GM23338 (cell line): ENCODE measurements at regions not wholly inside any gene's neighbourhood (a gene's known extent, or its start where the extent isn't known, plus 50 kb on each side); places are given as distances from the start of the nearest gene placed in this dataset.

Experiments
- ATAC-seq: fragments of 200-7000 bp; cut with Tn5 transposase; 3 replicates; pipeline ENCODE4 v1.9.1; 2020
- DNase-seq: peaks from one replicate; pipeline ENCODE4 v3.0.0-alpha.2; 2015; ENCODE audit warnings: low spot score
- H2AFZ ChIP-seq: fragments of 200-600 bp; sonication (generic); 2 replicates; pipeline ENCODE4 v1.8.0; 2016; ENCODE audit warnings: antibody characterized with exemption, mild to moderate bottlenecking, moderate library complexity
- H3F3A ChIP-seq: fragments of 200-600 bp; sonication (generic); replicated peaks from 2 replicates; pipeline ENCODE4 v1.8.0; 2017; ENCODE audit warnings: antibody characterized with exemption, mixed run types, low read depth
- H3K27ac ChIP-seq: fragments of 200-600 bp; sonication (generic); 2 replicates; pipeline ENCODE4 v1.6.1; 2016; ENCODE audit warnings: low read depth
- H3K27me3 ChIP-seq: fragments of 200-600 bp; sonication (generic); 2 replicates; pipeline ENCODE4 v1.8.0; 2016; ENCODE audit warnings: mild to moderate bottlenecking, mixed run types, moderate library complexity; ENCODE audit not compliant: insufficient read depth
- H3K36me3 ChIP-seq: fragments of 200-600 bp; sonication (generic); 2 replicates; pipeline ENCODE4 v1.8.0; 2016; ENCODE audit warnings: mild to moderate bottlenecking; ENCODE audit not compliant: insufficient read depth
- H3K4me1 ChIP-seq: fragments of 200-600 bp; sonication (generic); 2 replicates; pipeline ENCODE4 v1.8.0; 2016; ENCODE audit warnings: mild to moderate bottlenecking, moderate library complexity; ENCODE audit not compliant: insufficient read depth
- H3K4me2 ChIP-seq: fragments of 200-600 bp; sonication (generic); 2 replicates; pipeline ENCODE4 v1.7.1; 2017; ENCODE audit warnings: mixed run types
- H3K4me3 ChIP-seq: fragments of 200-600 bp; sonication (generic); 2 replicates; pipeline ENCODE4 v1.6.1; 2016; ENCODE audit warnings: mixed run types
- H3K79me2 ChIP-seq: fragments of 200-600 bp; sonication (generic); replicated peaks from 2 replicates; pipeline ENCODE4 v1.8.0; 2017; ENCODE audit warnings: mild to moderate bottlenecking; ENCODE audit not compliant: insufficient read depth
- H3K9me2 ChIP-seq: fragments of 200-600 bp; sonication (generic); 2 replicates; pipeline ENCODE4 v1.8.0; 2017; ENCODE audit not compliant: insufficient read depth
- H4K20me1 ChIP-seq: fragments of 200-600 bp; sonication (generic); replicated peaks from 2 replicates; pipeline ENCODE4 v1.8.0; 2017; ENCODE audit warnings: mild to moderate bottlenecking; ENCODE audit not compliant: insufficient read depth
- H3K27ac Mint-ChIP-seq: 2 replicates; pipeline ENCODE4 v1.8.0; 2020; ENCODE audit warnings: inconsistent platforms, mild to moderate bottlenecking, moderate library complexity, mixed read lengths
- H3K27me3 Mint-ChIP-seq: 3 replicates; pipeline ENCODE4 v1.8.0; 2022; ENCODE audit warnings: low read depth, mild to moderate bottlenecking, moderate library complexity, mixed read lengths, inconsistent platforms; ENCODE audit not compliant: insufficient read depth, poor library complexity
- H3K36me3 Mint-ChIP-seq: 3 replicates; pipeline ENCODE4 v1.8.0; 2021; ENCODE audit warnings: low read depth, mild to moderate bottlenecking, inconsistent platforms, moderate library complexity, mixed read lengths
- H3K4me1 Mint-ChIP-seq: 3 replicates; pipeline ENCODE4 v1.8.0; 2020; ENCODE audit warnings: mild to moderate bottlenecking, inconsistent platforms, mixed read lengths
- H3K4me3 Mint-ChIP-seq: 3 replicates; pipeline ENCODE4 v1.8.0; 2021; ENCODE audit warnings: moderate library complexity, mild to moderate bottlenecking, inconsistent platforms, mixed read lengths
- H3K9me3 Mint-ChIP-seq: 3 replicates; pipeline ENCODE4 v1.8.0; 2020; ENCODE audit warnings: moderate library complexity, mild to moderate bottlenecking, inconsistent platforms, mixed read lengths
- CREB1 ChIP-seq: fragments of 250-450 bp; sonication (Bioruptor Pico); IDR thresholded peaks from 2 replicates; pipeline ENCODE4 v1.5.0; 2020; ENCODE audit warnings: low read depth, mild to moderate bottlenecking, moderate library complexity
- EZH2 ChIP-seq: fragments of 200-600 bp; sonication (generic); IDR thresholded peaks from one replicate; pipeline ENCODE4 v1.8.0; 2017; ENCODE audit warnings: antibody characterized with exemption, mild to moderate bottlenecking, low read depth; ENCODE audit not compliant: unreplicated experiment
- EZH2phosphoT487 ChIP-seq: fragments of 200-600 bp; sonication (generic); IDR thresholded peaks from one replicate; pipeline ENCODE4 v1.8.1; 2018; ENCODE audit warnings: antibody characterized with exemption; ENCODE audit not compliant: unreplicated experiment
- JUNB ChIP-seq: IDR thresholded peaks from one replicate; pipeline ENCODE4 v1.6.1; 2016; ENCODE audit warnings: antibody characterized with exemption; ENCODE audit not compliant: unreplicated experiment
- NANOG ChIP-seq: IDR thresholded peaks from 2 replicates; pipeline ENCODE4 v1.6.1; 2016; ENCODE audit warnings: antibody characterized with exemption, borderline replicate concordance
- POLR2AphosphoS5 ChIP-seq: IDR thresholded peaks from 2 replicates; pipeline ENCODE4 v1.6.1; 2016; ENCODE audit warnings: antibody characterized with exemption, low read depth
- STAT1 ChIP-seq: IDR thresholded peaks from one replicate; pipeline ENCODE4 v1.6.1; 2016; ENCODE audit warnings: antibody characterized with exemption; ENCODE audit not compliant: unreplicated experiment
- ZNF114 ChIP-seq: fragments of 250-450 bp; sonication (Bioruptor Pico); IDR thresholded peaks from 2 replicates; pipeline ENCODE4 v1.5.0; 2020; ENCODE audit warnings: mild to moderate bottlenecking, moderate library complexity
- ZNF331 ChIP-seq: fragments of 250-450 bp; sonication (Bioruptor Pico); IDR thresholded peaks from 2 replicates; pipeline ENCODE4 v1.5.0; 2020; ENCODE audit warnings: low read depth, mild to moderate bottlenecking, moderate library complexity
- TF ChIP-seq, protein P1 (sequence below), 2 experiments: fragments of 200-600 bp in 1 of 2; sonication (generic) in 1 of 2; conservative IDR thresholded peaks; 2 replicates each; pipeline versions ENCODE4 v1.5.1 to v1.6.1; 2016 to 2017; ENCODE audit warnings: antibody characterized with exemption in 2 of 2, low read depth in 2 of 2, mild to moderate bottlenecking in 2 of 2, moderate library complexity in 1 of 2
- TF ChIP-seq, protein P2 (sequence below): fragments of 250-450 bp; sonication (Bioruptor Pico); IDR thresholded peaks from 2 replicates; pipeline ENCODE4 v1.5.0; 2020; ENCODE audit warnings: mild to moderate bottlenecking, moderate library complexity
- TF ChIP-seq, protein P3 (sequence below): IDR thresholded peaks from 2 replicates; pipeline ENCODE4 v1.6.1; 2016; ENCODE audit warnings: antibody characterized with exemption
- TF ChIP-seq, protein P4 (sequence below): IDR thresholded peaks from one replicate; pipeline ENCODE4 v1.6.1; 2018; ENCODE audit warnings: antibody characterized with exemption; ENCODE audit not compliant: unreplicated experiment

DNA sequence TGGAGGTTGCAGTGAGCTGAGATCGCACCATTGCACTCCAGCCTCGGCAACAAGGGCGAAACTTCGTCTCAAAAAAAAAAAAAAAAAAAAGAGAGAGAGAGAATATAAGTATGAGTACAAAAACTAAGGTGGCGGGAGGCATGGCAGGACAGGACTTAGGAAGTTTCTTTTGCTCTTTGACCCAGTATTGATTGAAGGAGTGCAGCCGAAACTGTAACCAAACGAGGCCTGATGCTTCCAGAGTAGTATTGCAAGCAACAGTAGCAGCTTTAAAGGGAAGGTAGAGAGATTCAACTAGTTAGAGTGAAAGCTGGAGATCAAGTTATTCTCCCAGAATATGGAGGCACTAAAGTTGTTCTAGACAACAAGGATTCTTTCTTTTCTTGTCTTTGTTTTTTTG is 99.2 kb upstream of the CASZ1 start (continued):
- TF ChIP-seq EZH2phosphoT487: no peak

DNA sequence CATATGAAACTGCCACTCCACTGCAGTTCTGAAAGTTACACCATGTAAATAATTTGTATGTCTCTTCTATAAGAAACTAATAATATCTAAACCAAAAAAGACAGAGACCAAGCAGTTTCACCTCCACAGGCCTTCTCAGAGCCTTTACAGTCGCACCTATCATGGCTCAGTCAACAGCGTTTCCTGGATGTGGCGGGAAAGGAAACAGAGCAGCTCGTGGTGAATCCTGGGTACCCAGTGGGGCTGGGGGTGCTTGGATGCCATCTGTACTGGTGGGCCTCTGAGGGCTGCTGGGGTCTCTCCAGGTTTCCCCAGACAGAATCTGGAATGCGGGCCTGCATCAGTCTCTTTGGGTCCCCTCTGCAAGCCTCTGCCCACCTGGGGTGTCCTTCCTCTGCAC is 100.2 kb upstream of the CASZ1 start:
- TF ChIP-seq ZNF331 (CRISPR knock-in tag) (no peak), CREB1 (CRISPR knock-in tag) (no peak), ZNF114 (CRISPR knock-in tag) (no peak), POLR2AphosphoS5 (no peak), NANOG (no peak), EZH2phosphoT487 (no peak), JUNB (no peak), EZH2 (no peak), STAT1 (no peak)
- TF ChIP-seq, protein P1, sequence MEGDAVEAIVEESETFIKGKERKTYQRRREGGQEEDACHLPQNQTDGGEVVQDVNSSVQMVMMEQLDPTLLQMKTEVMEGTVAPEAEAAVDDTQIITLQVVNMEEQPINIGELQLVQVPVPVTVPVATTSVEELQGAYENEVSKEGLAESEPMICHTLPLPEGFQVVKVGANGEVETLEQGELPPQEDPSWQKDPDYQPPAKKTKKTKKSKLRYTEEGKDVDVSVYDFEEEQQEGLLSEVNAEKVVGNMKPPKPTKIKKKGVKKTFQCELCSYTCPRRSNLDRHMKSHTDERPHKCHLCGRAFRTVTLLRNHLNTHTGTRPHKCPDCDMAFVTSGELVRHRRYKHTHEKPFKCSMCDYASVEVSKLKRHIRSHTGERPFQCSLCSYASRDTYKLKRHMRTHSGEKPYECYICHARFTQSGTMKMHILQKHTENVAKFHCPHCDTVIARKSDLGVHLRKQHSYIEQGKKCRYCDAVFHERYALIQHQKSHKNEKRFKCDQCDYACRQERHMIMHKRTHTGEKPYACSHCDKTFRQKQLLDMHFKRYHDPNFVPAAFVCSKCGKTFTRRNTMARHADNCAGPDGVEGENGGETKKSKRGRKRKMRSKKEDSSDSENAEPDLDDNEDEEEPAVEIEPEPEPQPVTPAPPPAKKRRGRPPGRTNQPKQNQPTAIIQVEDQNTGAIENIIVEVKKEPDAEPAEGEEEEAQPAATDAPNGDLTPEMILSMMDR (conservative IDR thresholded peaks at IDR 0.05; ENCODE audit: low read depth in 2 of 2): no peak
- TF ChIP-seq, protein P2, sequence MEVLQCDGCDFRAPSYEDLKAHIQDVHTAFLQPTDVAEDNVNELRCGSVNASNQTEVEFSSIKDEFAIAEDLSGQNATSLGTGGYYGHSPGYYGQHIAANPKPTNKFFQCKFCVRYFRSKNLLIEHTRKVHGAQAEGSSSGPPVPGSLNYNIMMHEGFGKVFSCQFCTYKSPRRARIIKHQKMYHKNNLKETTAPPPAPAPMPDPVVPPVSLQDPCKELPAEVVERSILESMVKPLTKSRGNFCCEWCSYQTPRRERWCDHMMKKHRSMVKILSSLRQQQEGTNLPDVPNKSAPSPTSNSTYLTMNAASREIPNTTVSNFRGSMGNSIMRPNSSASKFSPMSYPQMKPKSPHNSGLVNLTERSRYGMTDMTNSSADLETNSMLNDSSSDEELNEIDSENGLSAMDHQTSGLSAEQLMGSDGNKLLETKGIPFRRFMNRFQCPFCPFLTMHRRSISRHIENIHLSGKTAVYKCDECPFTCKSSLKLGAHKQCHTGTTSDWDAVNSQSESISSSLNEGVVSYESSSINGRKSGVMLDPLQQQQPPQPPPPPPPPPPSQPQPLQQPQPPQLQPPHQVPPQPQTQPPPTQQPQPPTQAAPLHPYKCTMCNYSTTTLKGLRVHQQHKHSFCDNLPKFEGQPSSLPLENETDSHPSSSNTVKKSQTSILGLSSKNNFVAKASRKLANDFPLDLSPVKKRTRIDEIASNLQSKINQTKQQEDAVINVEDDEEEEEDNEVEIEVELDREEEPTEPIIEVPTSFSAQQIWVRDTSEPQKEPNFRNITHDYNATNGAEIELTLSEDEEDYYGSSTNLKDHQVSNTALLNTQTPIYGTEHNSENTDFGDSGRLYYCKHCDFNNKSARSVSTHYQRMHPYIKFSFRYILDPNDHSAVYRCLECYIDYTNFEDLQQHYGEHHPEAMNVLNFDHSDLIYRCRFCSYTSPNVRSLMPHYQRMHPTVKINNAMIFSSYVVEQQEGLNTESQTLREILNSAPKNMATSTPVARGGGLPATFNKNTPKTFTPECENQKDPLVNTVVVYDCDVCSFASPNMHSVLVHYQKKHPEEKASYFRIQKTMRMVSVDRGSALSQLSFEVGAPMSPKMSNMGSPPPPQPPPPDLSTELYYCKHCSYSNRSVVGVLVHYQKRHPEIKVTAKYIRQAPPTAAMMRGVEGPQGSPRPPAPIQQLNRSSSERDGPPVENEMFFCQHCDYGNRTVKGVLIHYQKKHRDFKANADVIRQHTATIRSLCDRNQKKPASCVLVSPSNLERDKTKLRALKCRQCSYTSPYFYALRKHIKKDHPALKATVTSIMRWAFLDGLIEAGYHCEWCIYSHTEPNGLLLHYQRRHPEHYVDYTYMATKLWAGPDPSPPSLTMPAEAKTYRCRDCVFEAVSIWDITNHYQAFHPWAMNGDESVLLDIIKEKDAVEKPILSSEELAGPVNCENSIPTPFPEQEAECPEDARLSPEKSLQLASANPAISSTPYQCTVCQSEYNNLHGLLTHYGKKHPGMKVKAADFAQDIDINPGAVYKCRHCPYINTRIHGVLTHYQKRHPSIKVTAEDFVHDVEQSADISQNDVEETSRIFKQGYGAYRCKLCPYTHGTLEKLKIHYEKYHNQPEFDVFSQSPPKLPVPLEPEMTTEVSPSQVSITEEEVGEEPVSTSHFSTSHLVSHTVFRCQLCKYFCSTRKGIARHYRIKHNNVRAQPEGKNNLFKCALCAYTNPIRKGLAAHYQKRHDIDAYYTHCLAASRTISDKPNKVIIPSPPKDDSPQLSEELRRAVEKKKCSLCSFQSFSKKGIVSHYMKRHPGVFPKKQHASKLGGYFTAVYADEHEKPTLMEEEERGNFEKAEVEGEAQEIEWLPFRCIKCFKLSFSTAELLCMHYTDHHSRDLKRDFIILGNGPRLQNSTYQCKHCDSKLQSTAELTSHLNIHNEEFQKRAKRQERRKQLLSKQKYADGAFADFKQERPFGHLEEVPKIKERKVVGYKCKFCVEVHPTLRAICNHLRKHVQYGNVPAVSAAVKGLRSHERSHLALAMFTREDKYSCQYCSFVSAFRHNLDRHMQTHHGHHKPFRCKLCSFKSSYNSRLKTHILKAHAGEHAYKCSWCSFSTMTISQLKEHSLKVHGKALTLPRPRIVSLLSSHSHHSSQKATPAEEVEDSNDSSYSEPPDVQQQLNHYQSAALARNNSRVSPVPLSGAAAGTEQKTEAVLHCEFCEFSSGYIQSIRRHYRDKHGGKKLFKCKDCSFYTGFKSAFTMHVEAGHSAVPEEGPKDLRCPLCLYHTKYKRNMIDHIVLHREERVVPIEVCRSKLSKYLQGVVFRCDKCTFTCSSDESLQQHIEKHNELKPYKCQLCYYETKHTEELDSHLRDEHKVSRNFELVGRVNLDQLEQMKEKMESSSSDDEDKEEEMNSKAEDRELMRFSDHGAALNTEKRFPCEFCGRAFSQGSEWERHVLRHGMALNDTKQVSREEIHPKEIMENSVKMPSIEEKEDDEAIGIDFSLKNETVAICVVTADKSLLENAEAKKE: no peak
- TF ChIP-seq, protein P3, sequence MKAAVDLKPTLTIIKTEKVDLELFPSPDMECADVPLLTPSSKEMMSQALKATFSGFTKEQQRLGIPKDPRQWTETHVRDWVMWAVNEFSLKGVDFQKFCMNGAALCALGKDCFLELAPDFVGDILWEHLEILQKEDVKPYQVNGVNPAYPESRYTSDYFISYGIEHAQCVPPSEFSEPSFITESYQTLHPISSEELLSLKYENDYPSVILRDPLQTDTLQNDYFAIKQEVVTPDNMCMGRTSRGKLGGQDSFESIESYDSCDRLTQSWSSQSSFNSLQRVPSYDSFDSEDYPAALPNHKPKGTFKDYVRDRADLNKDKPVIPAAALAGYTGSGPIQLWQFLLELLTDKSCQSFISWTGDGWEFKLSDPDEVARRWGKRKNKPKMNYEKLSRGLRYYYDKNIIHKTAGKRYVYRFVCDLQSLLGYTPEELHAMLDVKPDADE: no peak
- TF ChIP-seq, protein P4, sequence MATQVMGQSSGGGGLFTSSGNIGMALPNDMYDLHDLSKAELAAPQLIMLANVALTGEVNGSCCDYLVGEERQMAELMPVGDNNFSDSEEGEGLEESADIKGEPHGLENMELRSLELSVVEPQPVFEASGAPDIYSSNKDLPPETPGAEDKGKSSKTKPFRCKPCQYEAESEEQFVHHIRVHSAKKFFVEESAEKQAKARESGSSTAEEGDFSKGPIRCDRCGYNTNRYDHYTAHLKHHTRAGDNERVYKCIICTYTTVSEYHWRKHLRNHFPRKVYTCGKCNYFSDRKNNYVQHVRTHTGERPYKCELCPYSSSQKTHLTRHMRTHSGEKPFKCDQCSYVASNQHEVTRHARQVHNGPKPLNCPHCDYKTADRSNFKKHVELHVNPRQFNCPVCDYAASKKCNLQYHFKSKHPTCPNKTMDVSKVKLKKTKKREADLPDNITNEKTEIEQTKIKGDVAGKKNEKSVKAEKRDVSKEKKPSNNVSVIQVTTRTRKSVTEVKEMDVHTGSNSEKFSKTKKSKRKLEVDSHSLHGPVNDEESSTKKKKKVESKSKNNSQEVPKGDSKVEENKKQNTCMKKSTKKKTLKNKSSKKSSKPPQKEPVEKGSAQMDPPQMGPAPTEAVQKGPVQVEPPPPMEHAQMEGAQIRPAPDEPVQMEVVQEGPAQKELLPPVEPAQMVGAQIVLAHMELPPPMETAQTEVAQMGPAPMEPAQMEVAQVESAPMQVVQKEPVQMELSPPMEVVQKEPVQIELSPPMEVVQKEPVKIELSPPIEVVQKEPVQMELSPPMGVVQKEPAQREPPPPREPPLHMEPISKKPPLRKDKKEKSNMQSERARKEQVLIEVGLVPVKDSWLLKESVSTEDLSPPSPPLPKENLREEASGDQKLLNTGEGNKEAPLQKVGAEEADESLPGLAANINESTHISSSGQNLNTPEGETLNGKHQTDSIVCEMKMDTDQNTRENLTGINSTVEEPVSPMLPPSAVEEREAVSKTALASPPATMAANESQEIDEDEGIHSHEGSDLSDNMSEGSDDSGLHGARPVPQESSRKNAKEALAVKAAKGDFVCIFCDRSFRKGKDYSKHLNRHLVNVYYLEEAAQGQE: no peak
- Histone ChIP-seq H3K4me1 (peaks cover 32% of the 10 kb centered on the region), H3K27me3 (no peaks in the 10 kb centered on the region), H3K27ac (no peak overlapping the region), H4K20me1 (no peaks in the 10 kb centered on the region), H3K36me3 (no peaks in the 10 kb centered on the region), H3K4me2 (no peak overlapping the region), H3K4me3 (no peak overlapping the region), H2AFZ (no peak overlapping the region), H3K79me2 (no peaks in the 10 kb centered on the region), H3F3A (no peaks in the 10 kb centered on the region), H3K9me2 (no peaks in the 10 kb centered on the region)
- ATAC-seq (no peak), DNase-seq (no peak)
- Mint-ChIP-seq H3K9me3 (no peaks in the 10 kb centered on the region), H3K4me1 (peaks cover 30% of the 10 kb centered on the region), H3K36me3 (no peaks in the 10 kb centered on the region), H3K4me3 (no peak overlapping the region), H3K27me3 (peaks cover 11% of the 10 kb centered on the region), H3K27ac (no peak overlapping the region)
